ENCODE measurements at regions not wholly inside any gene's neighbourhood (a gene's known extent, or its start where the extent isn't known, plus 50 kb on each side); places are given as distances from the start of the nearest gene placed in this dataset.

GRCh38 chr4:27414887-27415731, 554.5 kb downstream of the STIM2 start:
- FAIRE-seq (no peak), ATAC-seq (no peak), DNase-seq (ENCODE audit: low read depth, low spot score) (no peak)
- H4K20me1 ChIP-seq (ENCODE audit: control insufficient read depth, insufficient read depth) = no peaks in the 10 kb centered on the region
- intact Hi-C loops (cut with micrococcal nuclease; ENCODE audit: unreplicated experiment) = no loop called here
- in situ Hi-C loops (cut with MboI) = no loop called here
- no peaks in the 10 kb centered on the region for H3K36me3 ChIP-seq (ENCODE audit: control insufficient read depth in 2 of 2, insufficient read depth in 2 of 2, low read length in 1 of 2)
- H3K9ac ChIP-seq (ENCODE audit: control insufficient read depth, insufficient read depth, low read length) = no peak overlapping the region
- no peak overlapping the region for H3K27ac ChIP-seq (ENCODE audit: control insufficient read depth, insufficient read depth)
- ChIA-PET RAD21 (ENCODE audit: unreplicated experiment) (no interaction called here), CTCF (no interaction called here), POLR2A (no interaction called here), SMC1A (ENCODE audit: uncharacterized antibody, unreplicated experiment) (no interaction called here)
- H2AFZ ChIP-seq (ENCODE audit: control insufficient read depth, low read depth, low read length) = no peak overlapping the region
- BruUV-seq (replicated peaks) = no TSS peak
- no peaks in the 10 kb centered on the region; the same call in 2 of the 3 replicates for H3K9me3 ChIP-seq (replicated peaks; ENCODE audit: control insufficient read depth, insufficient read depth, low read length)
- no peak for TF ChIP-seq EP300 (IDR thresholded peaks at IDR 0.05; ENCODE audit: borderline replicate concordance in 1 of 2, control insufficient read depth in 1 of 2, low read depth in 2 of 2, low read length in 2 of 2)
- TF ChIP-seq PML (IDR thresholded peaks at IDR 0.05; ENCODE audit: low read length) = no peak
- no peak for TF ChIP-seq JUNB (IDR thresholded peaks at IDR 0.05)
- no peak for TF ChIP-seq CUX1 (IDR thresholded peaks at IDR 0.05; ENCODE audit: insufficient replicate concordance, low read depth, low read length)
- TF ChIP-seq CTCF (IDR thresholded peaks at IDR 0.05 in 2 of 3, conservative IDR thresholded peaks at IDR 0.05 in 1 of 3; ENCODE audit: control insufficient read depth in 2 of 3, extremely low read depth in 1 of 3, insufficient read depth in 1 of 3, low read depth in 3 of 3, low read length in 3 of 3) = no peak
- no peak for TF ChIP-seq SMAD1 (IDR thresholded peaks at IDR 0.05; ENCODE audit: low read depth, partially characterized antibody)
- no peak for TF ChIP-seq JUND (IDR thresholded peaks at IDR 0.05; ENCODE audit: low read depth, low read length)
- no peak for TF ChIP-seq ZNF274 (IDR thresholded peaks at IDR 0.05; ENCODE audit: insufficient read depth, insufficient read length)
- TF ChIP-seq, protein P1, sequence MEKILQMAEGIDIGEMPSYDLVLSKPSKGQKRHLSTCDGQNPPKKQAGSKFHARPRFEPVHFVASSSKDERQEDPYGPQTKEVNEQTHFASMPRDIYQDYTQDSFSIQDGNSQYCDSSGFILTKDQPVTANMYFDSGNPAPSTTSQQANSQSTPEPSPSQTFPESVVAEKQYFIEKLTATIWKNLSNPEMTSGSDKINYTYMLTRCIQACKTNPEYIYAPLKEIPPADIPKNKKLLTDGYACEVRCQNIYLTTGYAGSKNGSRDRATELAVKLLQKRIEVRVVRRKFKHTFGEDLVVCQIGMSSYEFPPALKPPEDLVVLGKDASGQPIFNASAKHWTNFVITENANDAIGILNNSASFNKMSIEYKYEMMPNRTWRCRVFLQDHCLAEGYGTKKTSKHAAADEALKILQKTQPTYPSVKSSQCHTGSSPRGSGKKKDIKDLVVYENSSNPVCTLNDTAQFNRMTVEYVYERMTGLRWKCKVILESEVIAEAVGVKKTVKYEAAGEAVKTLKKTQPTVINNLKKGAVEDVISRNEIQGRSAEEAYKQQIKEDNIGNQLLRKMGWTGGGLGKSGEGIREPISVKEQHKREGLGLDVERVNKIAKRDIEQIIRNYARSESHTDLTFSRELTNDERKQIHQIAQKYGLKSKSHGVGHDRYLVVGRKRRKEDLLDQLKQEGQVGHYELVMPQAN (conservative IDR thresholded peaks at IDR 0.05) = no peak
- TF ChIP-seq ASH2L (IDR thresholded peaks at IDR 0.05; ENCODE audit: borderline replicate concordance, low read depth) = no peak
- TF ChIP-seq KLF5 (IDR thresholded peaks at IDR 0.05; ENCODE audit: partially characterized antibody) = no peak
- no peak for TF ChIP-seq MYC (IDR thresholded peaks at IDR 0.05; ENCODE audit: insufficient read depth, insufficient read length, insufficient replicate concordance, low read length, severe bottlenecking)
- no peak for TF ChIP-seq PAX8 (IDR thresholded peaks at IDR 0.05)
- no peaks in the 10 kb centered on the region for H3K79me2 ChIP-seq (ENCODE audit: control insufficient read depth, insufficient read depth, low read length)
- H3K27me3 ChIP-seq (replicated peaks in 1 of 2; ENCODE audit: control insufficient read depth in 2 of 2, insufficient read depth in 2 of 2, low read length in 1 of 2) = no peaks in the 10 kb centered on the region
- no peaks in the 10 kb centered on the region for H3K4me1 ChIP-seq (ENCODE audit: control insufficient read depth, insufficient read depth, low read length)
- no peak overlapping the region for H3K4me2 ChIP-seq (ENCODE audit: control insufficient read depth, insufficient read depth)
- WGBS (ENCODE audit: insufficient coverage, insufficient replicate concordance, low lambda C conversion rate, missing lambda C conversion rate) = 0% methylated on average over 3 of the region's 3 CpGs
- H3K4me3 ChIP-seq = no peak overlapping the region

Data from GM12878 (cell line).